ENCODE measurements at regions not wholly inside any gene's neighbourhood (a gene's known extent, or its start where the extent isn't known, plus 50 kb on each side); places are given as distances from the start of the nearest gene placed in this dataset.

- no peaks in the 10 kb centered on the region for H4K20me1 ChIP-seq
- H3K4me1 ChIP-seq = peaks cover 0 to 22% (median 14%) of the 10 kb centered on the region in 10 experiments; a peak in 16 of 20 replicates
- no peak for TF ChIP-seq Cebpa-rat (IDR thresholded peaks at IDR 0.05)
- H3K27ac ChIP-seq = no peak overlapping the region
- H3K4me3 ChIP-seq = no peak overlapping the region
- H3K9ac ChIP-seq = no peak overlapping the region
- H3K27me3 ChIP-seq = no peaks in the 10 kb centered on the region
- H3K9me3 ChIP-seq (replicated peaks in 1 of 11) = peaks cover 0 to 4% (median 0%) of the 10 kb centered on the region in 11 experiments; a peak in 1 of 22 replicates
- H3K36me3 ChIP-seq = no peaks in the 10 kb centered on the region
- no peak overlapping the region for H3K4me2 ChIP-seq
These were observed 108.6 kb downstream of the IRF8 start for GRCh38 chr16:86007524-86007923.

DNA sequence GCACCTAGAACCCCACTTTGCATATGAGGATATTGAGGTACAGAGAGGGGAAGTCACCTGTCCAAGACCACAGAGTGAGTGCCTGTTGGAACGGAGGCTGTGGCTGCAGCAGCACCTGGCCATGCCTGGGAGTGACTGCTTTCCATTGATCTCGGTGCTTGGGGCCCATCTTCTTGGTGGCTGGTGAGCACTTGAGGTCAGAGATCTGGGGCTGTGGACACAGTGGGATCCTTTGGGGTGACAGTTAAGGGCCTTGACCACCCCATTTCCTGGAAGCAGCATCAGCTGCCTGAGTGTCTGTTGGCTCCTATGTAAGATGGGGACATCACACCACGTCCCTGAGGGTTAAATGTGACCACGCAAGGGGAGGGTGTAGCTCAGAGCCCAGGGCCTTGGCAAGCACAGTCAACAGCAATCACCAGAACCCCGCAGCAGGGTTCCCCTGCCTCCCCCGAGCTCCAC, 111.7 kb downstream of the IRF8 start:
- peak overlapping the region in 1 of 11 experiments; percentile 10; a peak in 1 of 22 replicates for H3K27ac ChIP-seq
- H3K9me3 ChIP-seq (replicated peaks in 1 of 11) = no peaks in the 10 kb centered on the region
- no peaks in the 10 kb centered on the region for H3K27me3 ChIP-seq
- H3K4me3 ChIP-seq = no peak overlapping the region
- peaks cover 0 to 35% (median 21%) of the 10 kb centered on the region in 10 experiments; a peak in 17 of 20 replicates for H3K4me1 ChIP-seq
- TF ChIP-seq Cebpa-rat (IDR thresholded peaks at IDR 0.05) = no peak
- H3K9ac ChIP-seq = no peak overlapping the region
- no peaks in the 10 kb centered on the region for H4K20me1 ChIP-seq
- peak overlapping the region in 9 of 11 experiments; percentile 32 to 66 (median 50); a peak in 19 of 22 replicates for H3K4me2 ChIP-seq
- no peaks in the 10 kb centered on the region for H3K36me3 ChIP-seq

GRCh38 chr16:86011532-86011931, 112.6 kb downstream of the IRF8 start:
- no peak for TF ChIP-seq Cebpa-rat (IDR thresholded peaks at IDR 0.05)
- Histone ChIP-seq H3K4me1 (peaks cover 0 to 42% (median 27%) of the 10 kb centered on the region in 10 experiments; a peak in 17 of 20 replicates), H3K36me3 (no peaks in the 10 kb centered on the region), H4K20me1 (no peaks in the 10 kb centered on the region), H3K9me3 (replicated peaks in 1 of 11) (no peaks in the 10 kb centered on the region), H3K9ac (no peak overlapping the region), H3K4me3 (no peak overlapping the region), H3K27ac (no peak overlapping the region), H3K4me2 (peak overlapping the region in 7 of 11 experiments; percentile 21 to 58 (median 33); a peak in 9 of 22 replicates), H3K27me3 (no peaks in the 10 kb centered on the region)

- H3K27me3 ChIP-seq = no peaks in the 10 kb centered on the region
These were observed 113.3 kb downstream of the IRF8 start for GRCh38 chr16:86012221-86012620.

DNA sequence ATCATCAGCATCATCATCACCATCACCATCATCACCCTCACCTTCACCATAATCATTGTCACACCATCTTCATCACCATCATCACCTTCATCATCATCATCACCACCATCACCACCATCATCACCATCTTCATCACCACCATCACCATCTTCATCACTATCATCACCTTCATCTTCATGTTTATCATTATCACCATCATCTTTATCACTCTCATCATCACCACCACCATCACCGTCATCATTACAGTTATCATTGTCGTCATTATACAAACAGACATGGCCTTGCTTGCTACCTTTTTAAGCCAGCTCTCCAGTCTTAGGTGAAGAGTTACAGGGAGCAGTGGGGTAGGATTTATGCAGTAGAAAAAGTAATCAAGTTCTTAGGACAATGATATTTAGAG, 114.9 kb downstream of the IRF8 start:
- Histone ChIP-seq H3K4me1 (peaks cover 13 to 60% (median 40%) of the 10 kb centered on the region in 10 experiments), H3K9me3 (replicated peaks in 1 of 11) (no peaks in the 10 kb centered on the region), H3K27me3 (no peaks in the 10 kb centered on the region), H3K27ac (no peak overlapping the region), H3K4me2 (0 out of 22 replicates have a peak overlapping the region, but pooled peaks of 1 of the 11 experiments have one; percentile 0), H3K9ac (no peak overlapping the region), H4K20me1 (no peaks in the 10 kb centered on the region), H3K4me3 (no peak overlapping the region), H3K36me3 (no peaks in the 10 kb centered on the region)
- no peak for TF ChIP-seq Cebpa-rat (IDR thresholded peaks at IDR 0.05)

More at GRCh38 chr16:86012221-86012620, 113.3 kb downstream of the IRF8 start:
- peaks cover 0 to 45% (median 27%) of the 10 kb centered on the region in 10 experiments; a peak in 17 of 20 replicates for H3K4me1 ChIP-seq
- no peak overlapping the region for H3K27ac ChIP-seq
- peak overlapping the region in 3 of 11 experiments; percentile 27 to 48 (median 33); a peak in 1 of 22 replicates for H3K4me2 ChIP-seq
- H4K20me1 ChIP-seq = no peaks in the 10 kb centered on the region
- TF ChIP-seq Cebpa-rat (IDR thresholded peaks at IDR 0.05) = no peak
- H3K4me3 ChIP-seq = no peak overlapping the region
- H3K9me3 ChIP-seq (replicated peaks in 1 of 11) = no peaks in the 10 kb centered on the region
- H3K36me3 ChIP-seq = no peaks in the 10 kb centered on the region
- no peak overlapping the region for H3K9ac ChIP-seq

DNA sequence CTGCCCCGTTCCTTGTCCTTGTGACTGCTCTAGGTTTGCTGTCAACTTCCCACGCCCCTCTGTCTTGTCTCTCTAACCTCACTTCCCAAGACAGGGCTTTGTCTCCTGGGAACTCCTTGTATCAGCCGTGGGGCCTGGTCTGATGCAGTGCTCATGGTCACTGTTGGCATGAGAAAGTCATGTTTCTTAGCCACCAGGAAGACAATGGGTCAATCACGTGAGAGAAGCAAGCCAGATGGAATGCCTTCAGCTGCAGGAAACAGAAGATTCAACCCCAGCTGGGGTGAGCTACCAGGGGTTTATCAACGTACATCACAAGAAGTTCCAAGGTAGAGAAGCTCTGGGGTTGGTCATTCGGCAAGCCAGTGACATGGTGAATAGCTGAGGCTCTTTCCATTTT, 116.6 kb downstream of the IRF8 start:
- H3K4me3 ChIP-seq = no peak overlapping the region
- H3K27ac ChIP-seq = peak overlapping the region in 6 of 11 experiments; percentile 4 to 63 (median 38); a peak in 10 of 22 replicates
- H3K4me1 ChIP-seq = peaks cover 18 to 59% (median 41%) of the 10 kb centered on the region in 10 experiments
- peak overlapping the region in 7 of 11 experiments; percentile 0 to 54 (median 19); a peak in 9 of 22 replicates for H3K4me2 ChIP-seq
- no peaks in the 10 kb centered on the region for H3K27me3 ChIP-seq
- H3K9ac ChIP-seq = no peak overlapping the region; a peak in 1 of 22 replicates
- no peaks in the 10 kb centered on the region for H3K36me3 ChIP-seq
- H3K9me3 ChIP-seq (replicated peaks in 1 of 11) = peaks cover 10 to 16% (median 14%) of the 10 kb centered on the region in 11 experiments
- H4K20me1 ChIP-seq = no peaks in the 10 kb centered on the region
- TF ChIP-seq Cebpa-rat (IDR thresholded peaks at IDR 0.05) = no peak

GRCh38 chr16:86016201-86016965, 117.4 kb downstream of the IRF8 start:
- peaks cover 10 to 22% (median 14%) of the 10 kb centered on the region in 11 experiments for H3K9me3 ChIP-seq (replicated peaks in 1 of 11)
- no peak overlapping the region for H3K4me3 ChIP-seq
- no peak for TF ChIP-seq Cebpa-rat (IDR thresholded peaks at IDR 0.05)
- no peaks in the 10 kb centered on the region for H3K27me3 ChIP-seq
- H3K4me2 ChIP-seq = peak overlapping the region in 3 of 11 experiments; percentile 29 to 54 (median 42); a peak in 5 of 22 replicates
- H3K4me1 ChIP-seq = peaks cover 14 to 51% (median 36%) of the 10 kb centered on the region in 10 experiments
- no peak overlapping the region for H3K9ac ChIP-seq
- no peaks in the 10 kb centered on the region for H4K20me1 ChIP-seq
- peak overlapping the region in 4 of 11 experiments; percentile 28 to 63 (median 38); a peak in 7 of 22 replicates for H3K27ac ChIP-seq
- no peaks in the 10 kb centered on the region for H3K36me3 ChIP-seq

GRCh38 chr16:86018071-86018470, 119.1 kb downstream of the IRF8 start:
- Histone ChIP-seq H3K4me1 (peaks cover 14 to 43% (median 33%) of the 10 kb centered on the region in 10 experiments), H3K4me3 (no peak overlapping the region), H3K36me3 (no peaks in the 10 kb centered on the region), H3K27me3 (no peaks in the 10 kb centered on the region), H3K4me2 (peak overlapping the region; percentile 31 to 86 (median 54); a peak in 21 of 22 replicates), H3K9me3 (replicated peaks in 1 of 11) (peaks cover 19 to 35% (median 26%) of the 10 kb centered on the region in 11 experiments), H3K9ac (peak overlapping the region in 8 of 11 experiments; percentile 3 to 76 (median 26); a peak in 12 of 22 replicates), H3K27ac (peak overlapping the region in 8 of 11 experiments; percentile 22 to 80 (median 52); a peak in 11 of 22 replicates), H4K20me1 (no peaks in the 10 kb centered on the region)
- TF ChIP-seq Cebpa-rat (IDR thresholded peaks at IDR 0.05) = no peak

- no peaks in the 10 kb centered on the region for H3K27me3 ChIP-seq
- peak overlapping the region; percentile 31 to 86 (median 54); a peak in 21 of 22 replicates for H3K4me2 ChIP-seq
- H3K9me3 ChIP-seq (replicated peaks in 1 of 11) = peaks cover 23 to 39% (median 30%) of the 10 kb centered on the region in 11 experiments
- no peaks in the 10 kb centered on the region for H4K20me1 ChIP-seq
- H3K4me3 ChIP-seq = no peak overlapping the region
- H3K4me1 ChIP-seq = peaks cover 14 to 43% (median 33%) of the 10 kb centered on the region in 10 experiments
- peak overlapping the region in 8 of 11 experiments; percentile 22 to 80 (median 52); a peak in 10 of 22 replicates for H3K27ac ChIP-seq
- 0 out of 22 replicates have a peak, but pooled peaks cover 0 to 3% (median 0%) of the 10 kb centered on the region in 11 experiments for H3K36me3 ChIP-seq
- H3K9ac ChIP-seq = peak overlapping the region in 8 of 11 experiments; percentile 3 to 76 (median 26); a peak in 10 of 22 replicates
- no peak for TF ChIP-seq Cebpa-rat (IDR thresholded peaks at IDR 0.05)
These were observed 119.5 kb downstream of the IRF8 start for GRCh38 chr16:86018487-86018886.

Measured in BLaER1 treated with 17β-estradiol and CSF1 and Interleukin-3, amounts not matched to agents 10 nM and 100 nM (cell line).